ENCODE measurements at regions not wholly inside any gene's neighbourhood (a gene's known extent, or its start where the extent isn't known, plus 50 kb on each side); places are given as distances from the start of the nearest gene placed in this dataset.

- TF ChIP-seq, protein P1, sequence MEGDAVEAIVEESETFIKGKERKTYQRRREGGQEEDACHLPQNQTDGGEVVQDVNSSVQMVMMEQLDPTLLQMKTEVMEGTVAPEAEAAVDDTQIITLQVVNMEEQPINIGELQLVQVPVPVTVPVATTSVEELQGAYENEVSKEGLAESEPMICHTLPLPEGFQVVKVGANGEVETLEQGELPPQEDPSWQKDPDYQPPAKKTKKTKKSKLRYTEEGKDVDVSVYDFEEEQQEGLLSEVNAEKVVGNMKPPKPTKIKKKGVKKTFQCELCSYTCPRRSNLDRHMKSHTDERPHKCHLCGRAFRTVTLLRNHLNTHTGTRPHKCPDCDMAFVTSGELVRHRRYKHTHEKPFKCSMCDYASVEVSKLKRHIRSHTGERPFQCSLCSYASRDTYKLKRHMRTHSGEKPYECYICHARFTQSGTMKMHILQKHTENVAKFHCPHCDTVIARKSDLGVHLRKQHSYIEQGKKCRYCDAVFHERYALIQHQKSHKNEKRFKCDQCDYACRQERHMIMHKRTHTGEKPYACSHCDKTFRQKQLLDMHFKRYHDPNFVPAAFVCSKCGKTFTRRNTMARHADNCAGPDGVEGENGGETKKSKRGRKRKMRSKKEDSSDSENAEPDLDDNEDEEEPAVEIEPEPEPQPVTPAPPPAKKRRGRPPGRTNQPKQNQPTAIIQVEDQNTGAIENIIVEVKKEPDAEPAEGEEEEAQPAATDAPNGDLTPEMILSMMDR (IDR thresholded peaks at IDR 0.05; ENCODE audit: low read length): peak; percentile 59
- no peak for TF ChIP-seq EZH2 (IDR thresholded peaks at IDR 0.05; ENCODE audit: borderline replicate concordance, low read length)
These were observed 562.1 kb downstream of the TMX3 start for GRCh38 chr18:68152770-68153169.

Measured in OCI-LY1 (cell line).